AG04450 (cell line): ENCODE measurements at regions not wholly inside any gene's neighbourhood (a gene's known extent, or its start where the extent isn't known, plus 50 kb on each side); places are given as distances from the start of the nearest gene placed in this dataset.

Experiments used
- CTCF ChIA-PET: fragments of 300-600, 350-600 bp; formaldehyde crosslinking; extraction: SDS; loops from one replicate; lab custom pipeline; 2022; ENCODE audit warnings: antibody characterized with exemption, inconsistent platforms; lab: Charles Lee
- POLR2A ChIA-PET: fragments of 350-600 bp; formaldehyde crosslinking; extraction: SDS; loops from one replicate; lab custom pipeline; 2021; ENCODE audit warnings: antibody characterized with exemption, inconsistent platforms; lab: Yijun Ruan, JAX
- DNase-seq: peaks from one replicate; pipeline ENCODE4 v3.0.0-alpha.2; 2011; ENCODE audit warnings: low read depth, low spot score
- H3K27ac ChIP-seq: one replicate; pipeline ENCODE4 v1.5.1; 2012; ENCODE audit warnings: low read depth, low read length, control low read depth
- H3K27me3 ChIP-seq: one replicate; pipeline ENCODE4 v1.6.0; 2012; ENCODE audit warnings: low read length; ENCODE audit not compliant: control insufficient read depth, insufficient read depth
- H3K4me3 ChIP-seq: 2 replicates; pipeline ENCODE4 v1.5.1; 2011; ENCODE audit warnings: mild to moderate bottlenecking, low read depth, low read length, control low read depth
- H3K9me3 ChIP-seq: 2 replicates; pipeline ENCODE4 v1.5.1; 2012; ENCODE audit warnings: low read length; ENCODE audit not compliant: control insufficient read depth, insufficient read depth
- CTCF ChIP-seq: IDR thresholded peaks from 2 replicates; pipeline ENCODE4 v1.5.1; 2011; ENCODE audit warnings: low read depth, low read length, control low read depth, inconsistent platforms

DNA sequence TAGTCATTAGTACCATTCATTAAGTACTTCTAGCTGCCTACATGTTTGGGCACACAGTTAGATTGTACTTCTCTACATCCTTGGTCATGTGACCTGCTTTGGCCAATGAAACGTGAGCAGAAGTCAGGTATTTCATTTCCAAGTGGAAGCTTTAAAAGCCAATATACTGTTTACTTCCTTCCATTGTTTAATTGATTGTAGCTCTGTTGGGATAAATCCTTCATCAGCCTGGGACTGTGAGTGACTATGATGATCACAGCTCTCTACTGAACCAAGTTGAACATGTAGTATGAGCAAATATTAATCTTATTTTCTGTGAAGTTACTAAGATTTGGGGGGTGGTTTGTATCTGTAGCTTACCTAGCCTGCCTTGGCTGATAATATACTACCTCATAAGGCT is 116.5 kb upstream of the ROPN1 start:
- Histone ChIP-seq H3K27me3 (peaks cover 8% of the 10 kb centered on the region), H3K9me3 (no peaks in the 10 kb centered on the region), H3K4me3 (no peak overlapping the region), H3K27ac (no peak overlapping the region)
- TF ChIP-seq CTCF: no peak
- no peak for DNase-seq
- CTCF ChIA-PET: interaction anchor here (1.0 to 1.3 kb wide), 2 partner anchors 29 to 92 kb away, joined by 3 to 4 read pairs; no protein-coding TSS in a partner anchor
- POLR2A ChIA-PET: no interaction called here

GRCh38 chr3:124113485-124113884 is 121.6 kb upstream of the ROPN1 start:
- CTCF ChIA-PET: interaction anchor here (0.7 kb wide), 1 partner anchor 168 kb away, joined by 3 read pairs; no protein-coding TSS in a partner anchor
- Histone ChIP-seq H3K4me3 (no peak overlapping the region), H3K27ac (no peak overlapping the region), H3K27me3 (no peaks in the 10 kb centered on the region), H3K9me3 (no peaks in the 10 kb centered on the region)
- TF ChIP-seq CTCF: no peak
- DNase-seq: no peak
- POLR2A ChIA-PET: no interaction called here

DNA sequence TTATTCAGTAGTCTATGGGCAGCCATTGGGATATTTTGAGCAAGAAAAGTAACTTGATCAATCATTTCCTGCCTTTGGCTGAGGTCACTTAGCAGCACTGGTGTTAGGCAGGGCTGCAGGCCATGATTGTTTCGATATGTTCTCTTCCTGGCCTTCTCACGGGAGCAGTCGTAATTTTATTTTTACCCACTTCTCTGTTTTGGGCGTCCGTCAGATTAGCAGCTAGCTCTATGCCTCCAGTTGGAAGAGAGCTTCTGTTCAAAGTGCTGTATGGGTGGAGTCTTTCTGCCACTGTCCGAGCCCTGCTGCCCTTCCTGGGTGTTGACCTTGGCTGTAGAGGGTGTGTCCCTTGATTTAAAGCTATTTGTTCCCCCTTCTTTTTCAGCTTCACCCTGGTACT is 123.4 kb upstream of the ROPN1 start:
- Histone ChIP-seq H3K9me3 (no peaks in the 10 kb centered on the region), H3K4me3 (no peak overlapping the region), H3K27me3 (no peaks in the 10 kb centered on the region), H3K27ac (no peak overlapping the region)
- DNase-seq: no peak
- ChIA-PET POLR2A (no interaction called here), CTCF (interaction anchor here (1.2 to 1.4 kb wide), 2 partner anchors 36 to 174 kb away, joined by 3 read pairs; no protein-coding TSS in a partner anchor)
- no peak for TF ChIP-seq CTCF

DNA sequence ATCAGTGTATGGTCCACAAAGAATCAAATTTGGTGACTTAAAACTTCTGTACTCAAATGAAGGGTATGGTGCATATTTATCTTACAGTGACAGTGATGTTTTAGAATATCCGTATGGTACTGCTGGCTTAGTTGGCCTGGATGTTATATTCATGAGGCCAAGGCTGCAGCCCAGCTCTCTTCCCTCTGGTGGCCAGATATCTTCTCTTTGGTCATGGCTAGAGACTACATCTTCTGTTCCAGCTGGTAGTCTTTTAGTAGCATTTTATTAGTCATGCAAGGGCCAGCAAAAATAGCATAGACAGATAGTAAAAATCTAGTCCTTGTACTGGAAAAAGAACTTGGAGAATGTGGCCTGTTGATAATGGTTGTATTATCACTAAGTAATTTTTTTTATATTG is 124.0 kb upstream of the ROPN1 start:
- POLR2A ChIA-PET: no interaction called here
- DNase-seq: no peak
- CTCF ChIA-PET: interaction anchor here (1.2 to 1.4 kb wide), 2 partner anchors 36 to 175 kb away, joined by 3 read pairs; no protein-coding TSS in a partner anchor

GRCh38 chr3:124116906-124117305 is 125.0 kb upstream of the ROPN1 start:
- POLR2A ChIA-PET: no interaction called here
- CTCF ChIA-PET: no interaction called here
- DNase-seq: no peak
- no peak overlapping the region for H3K4me3 ChIP-seq
- no peak for TF ChIP-seq CTCF
- H3K9me3 ChIP-seq: no peaks in the 10 kb centered on the region
- H3K27ac ChIP-seq: no peak overlapping the region
- H3K27me3 ChIP-seq: no peaks in the 10 kb centered on the region

More for the DNA sequence above, 124.0 kb upstream of the ROPN1 start:
- TF ChIP-seq CTCF: no peak
- H3K27ac ChIP-seq: no peak overlapping the region
- H3K27me3 ChIP-seq: no peaks in the 10 kb centered on the region
- H3K4me3 ChIP-seq: no peak overlapping the region
- H3K9me3 ChIP-seq: no peaks in the 10 kb centered on the region
